CD4-positive, alpha-beta T cell (primary cell): ENCODE measurements at regions not wholly inside any gene's neighbourhood (a gene's known extent, or its start where the extent isn't known, plus 50 kb on each side); places are given as distances from the start of the nearest gene placed in this dataset.

Experiments used
- ATAC-seq: fragments of 200-7000 bp; cut with Tn5 transposase; one replicate; pipeline ENCODE4 v1.10.0; 2022; ENCODE audit warnings: mild to moderate bottlenecking; ENCODE audit not compliant: poor library complexity
- CTCF ChIA-PET: fragments of 350-600 bp; sonication (Branson Sonifier 250); formaldehyde crosslinking; loops from one replicate; lab custom pipeline; 2021; ENCODE audit warnings: antibody characterized with exemption, inconsistent platforms; lab: Charles Lee
- POLR2A ChIA-PET: fragments of 350-600 bp; sonication (Branson Sonifier 250); formaldehyde crosslinking; loops from one replicate; lab custom pipeline; 2021; ENCODE audit warnings: antibody characterized with exemption, inconsistent platforms; lab: Charles Lee
- DNase-seq, 14 experiments: peaks; one replicate each; pipeline ENCODE4 v3.0.0-alpha.2; 2013 to 2020; ENCODE audit warnings: mixed read lengths in 2 of 14
- H3K27ac ChIP-seq, 2 donors: one replicate each; pipeline versions ENCODE4 v1.5.1 to v1.7.0; 2013; ENCODE audit warnings: low read length in 2 of 2, low read depth in 1 of 2, mild to moderate bottlenecking in 1 of 2
- H3K27me3 ChIP-seq, 2 experiments: 1 replicate in 1 of 2; 2 replicates in 1 of 2; pipeline versions ENCODE4 v1.6.1 to v1.7.0; 2013; ENCODE audit warnings: low read length in 2 of 2, control low read depth in 1 of 2, mild to moderate bottlenecking in 1 of 2, moderate library complexity in 1 of 2; ENCODE audit not compliant: insufficient read depth in 2 of 2, control insufficient read depth in 1 of 2
- H3K36me3 ChIP-seq: one replicate; pipeline ENCODE4 v1.6.1; 2013; ENCODE audit warnings: low read length, control low read depth; ENCODE audit not compliant: insufficient read depth
- H3K4me1 ChIP-seq: one replicate; pipeline ENCODE4 v1.6.1; 2013; ENCODE audit warnings: low read length, control low read depth; ENCODE audit not compliant: insufficient read depth
- H3K4me3 ChIP-seq: one replicate; pipeline ENCODE4 v1.5.1; 2013; ENCODE audit warnings: mild to moderate bottlenecking, low read length, moderate library complexity
- H3K9me3 ChIP-seq, 2 experiments: 1 replicate in 1 of 2; 2 replicates in 1 of 2; pipeline versions ENCODE4 v1.6.1 to v1.7.0; 2013; ENCODE audit warnings: low read length in 2 of 2, mild to moderate bottlenecking in 2 of 2, control low read depth in 1 of 2, moderate library complexity in 1 of 2; ENCODE audit not compliant: control insufficient read depth in 1 of 2, insufficient read depth in 1 of 2
- H3K27ac Mint-ChIP-seq: one replicate; pipeline ENCODE4 v1.8.0; 2020; ENCODE audit warnings: mixed read lengths
- H3K27me3 Mint-ChIP-seq: one replicate; pipeline ENCODE4 v1.8.0; 2021; ENCODE audit warnings: mixed read lengths
- H3K36me3 Mint-ChIP-seq: one replicate; pipeline ENCODE4 v1.8.0; 2021; ENCODE audit warnings: low read depth, mixed read lengths
- H3K4me1 Mint-ChIP-seq: one replicate; pipeline ENCODE4 v1.8.0; 2021; ENCODE audit warnings: low read depth, mixed read lengths
- H3K4me3 Mint-ChIP-seq: one replicate; pipeline ENCODE4 v1.8.0; 2020; ENCODE audit warnings: mild to moderate bottlenecking, mixed read lengths
- H3K9me3 Mint-ChIP-seq: one replicate; pipeline ENCODE4 v1.8.0; 2020; ENCODE audit warnings: mixed read lengths
- intact Hi-C, 2 experiments: fragments of 100-400 bp; cut with DNase I in 1 of 2; cut with micrococcal nuclease in 1 of 2; formaldehyde crosslinking; loops; one replicate each; pipeline versions ENCODE4 v1.15.1 to v1.9.0; 2023 to 2025; cut with DNase I, micrococcal nuclease
- TF ChIP-seq, protein P1 (sequence below): fragments of 200-600 bp; IDR thresholded peaks from one replicate; pipeline ENCODE4 v1.8.0; 2022; ENCODE audit warnings: antibody characterized with exemption, mild to moderate bottlenecking

DNA sequence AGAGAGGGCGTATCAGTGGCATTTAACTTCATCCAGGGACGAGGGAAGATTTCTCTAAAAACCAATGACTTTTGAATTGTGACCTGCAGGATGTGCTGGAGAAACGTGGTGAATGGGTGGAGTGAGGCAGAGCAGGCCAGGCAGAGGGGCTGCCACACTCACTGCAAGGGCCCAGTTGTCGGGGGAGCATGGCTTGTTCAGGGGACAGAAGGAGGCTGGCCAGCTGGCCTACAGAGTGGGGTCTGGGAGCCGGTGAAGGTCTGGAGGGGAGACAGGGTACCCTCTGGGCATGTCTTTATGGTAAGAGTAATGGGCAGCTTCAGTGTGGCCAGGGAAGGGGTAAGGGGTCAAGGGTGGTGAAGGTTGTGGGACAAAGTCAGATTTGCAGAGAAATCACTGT, 225.2 kb upstream of the RGMA start:
- Histone ChIP-seq H3K27ac (no peak overlapping the region), H3K9me3 (no peaks in the 10 kb centered on the region), H3K4me1 (no peaks in the 10 kb centered on the region), H3K4me3 (no peak overlapping the region), H3K27me3 (peaks cover 3 to 6% of the 10 kb centered on the region in 2 experiments), H3K36me3 (no peaks in the 10 kb centered on the region)
- H3K4me3 Mint-ChIP-seq = no peak overlapping the region
- ChIA-PET CTCF (interaction anchor here (0.7 kb wide), 1 partner anchor 663 kb away, joined by 3 read pairs; no protein-coding TSS in a partner anchor), POLR2A (no interaction called here)
- intact Hi-C loops = no loop called here
- no peaks in the 10 kb centered on the region for H3K9me3 Mint-ChIP-seq
- no peak for ATAC-seq
- H3K27ac Mint-ChIP-seq = no peak overlapping the region
- H3K36me3 Mint-ChIP-seq = no peaks in the 10 kb centered on the region
- H3K27me3 Mint-ChIP-seq = peaks cover 12% of the 10 kb centered on the region
- DNase-seq = no peak
- H3K4me1 Mint-ChIP-seq = no peaks in the 10 kb centered on the region
- TF ChIP-seq, protein P1, sequence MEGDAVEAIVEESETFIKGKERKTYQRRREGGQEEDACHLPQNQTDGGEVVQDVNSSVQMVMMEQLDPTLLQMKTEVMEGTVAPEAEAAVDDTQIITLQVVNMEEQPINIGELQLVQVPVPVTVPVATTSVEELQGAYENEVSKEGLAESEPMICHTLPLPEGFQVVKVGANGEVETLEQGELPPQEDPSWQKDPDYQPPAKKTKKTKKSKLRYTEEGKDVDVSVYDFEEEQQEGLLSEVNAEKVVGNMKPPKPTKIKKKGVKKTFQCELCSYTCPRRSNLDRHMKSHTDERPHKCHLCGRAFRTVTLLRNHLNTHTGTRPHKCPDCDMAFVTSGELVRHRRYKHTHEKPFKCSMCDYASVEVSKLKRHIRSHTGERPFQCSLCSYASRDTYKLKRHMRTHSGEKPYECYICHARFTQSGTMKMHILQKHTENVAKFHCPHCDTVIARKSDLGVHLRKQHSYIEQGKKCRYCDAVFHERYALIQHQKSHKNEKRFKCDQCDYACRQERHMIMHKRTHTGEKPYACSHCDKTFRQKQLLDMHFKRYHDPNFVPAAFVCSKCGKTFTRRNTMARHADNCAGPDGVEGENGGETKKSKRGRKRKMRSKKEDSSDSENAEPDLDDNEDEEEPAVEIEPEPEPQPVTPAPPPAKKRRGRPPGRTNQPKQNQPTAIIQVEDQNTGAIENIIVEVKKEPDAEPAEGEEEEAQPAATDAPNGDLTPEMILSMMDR = no peak

DNA sequence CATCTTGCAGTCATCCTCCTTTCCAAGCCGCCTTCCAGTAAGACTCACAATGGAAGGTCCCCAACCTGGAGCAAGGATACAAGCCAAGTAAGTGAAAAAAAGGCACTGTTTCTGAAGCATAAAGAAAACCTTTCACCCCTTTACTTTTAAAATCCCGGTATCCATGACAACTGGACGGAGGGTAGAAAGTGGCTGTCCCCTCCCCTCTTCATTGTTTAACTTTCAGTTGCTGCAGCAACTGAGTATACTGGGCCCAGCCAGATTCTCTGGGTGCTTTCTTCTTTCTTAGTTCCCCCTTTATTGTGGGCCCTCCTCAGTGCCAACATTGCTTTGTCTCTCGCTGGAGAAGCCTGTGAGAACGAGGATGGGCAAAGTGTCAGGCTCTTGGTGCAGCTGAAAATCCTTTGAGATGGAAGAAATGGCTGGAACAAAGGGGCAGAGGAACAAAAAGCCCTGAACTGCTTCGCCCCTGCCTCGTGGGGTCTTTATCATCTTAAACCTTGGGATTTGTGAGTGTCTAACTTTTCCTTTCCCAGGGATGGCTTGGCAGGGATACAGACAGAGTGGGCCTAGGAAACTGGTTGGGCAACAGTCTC, 224.0 kb upstream of the RGMA start:
- peaks cover 3 to 6% of the 10 kb centered on the region in 2 experiments for H3K27me3 ChIP-seq
- no peaks in the 10 kb centered on the region for H3K36me3 ChIP-seq
- H3K9me3 ChIP-seq = no peaks in the 10 kb centered on the region
- H3K4me1 ChIP-seq = no peaks in the 10 kb centered on the region
- DNase-seq (no peak), ATAC-seq (no peak)
- no peak overlapping the region for H3K27ac Mint-ChIP-seq
- no peak overlapping the region for H3K4me3 ChIP-seq
- no peaks in the 10 kb centered on the region for H3K4me1 Mint-ChIP-seq
- TF ChIP-seq, protein P1 = no peak
- ChIA-PET POLR2A (no interaction called here), CTCF (no interaction called here)
- peaks cover 8% of the 10 kb centered on the region for H3K27me3 Mint-ChIP-seq
- H3K27ac ChIP-seq = no peak overlapping the region
- H3K4me3 Mint-ChIP-seq = no peak overlapping the region
- intact Hi-C loops = no loop called here
- H3K36me3 Mint-ChIP-seq = no peaks in the 10 kb centered on the region
- H3K9me3 Mint-ChIP-seq = no peaks in the 10 kb centered on the region

DNA sequence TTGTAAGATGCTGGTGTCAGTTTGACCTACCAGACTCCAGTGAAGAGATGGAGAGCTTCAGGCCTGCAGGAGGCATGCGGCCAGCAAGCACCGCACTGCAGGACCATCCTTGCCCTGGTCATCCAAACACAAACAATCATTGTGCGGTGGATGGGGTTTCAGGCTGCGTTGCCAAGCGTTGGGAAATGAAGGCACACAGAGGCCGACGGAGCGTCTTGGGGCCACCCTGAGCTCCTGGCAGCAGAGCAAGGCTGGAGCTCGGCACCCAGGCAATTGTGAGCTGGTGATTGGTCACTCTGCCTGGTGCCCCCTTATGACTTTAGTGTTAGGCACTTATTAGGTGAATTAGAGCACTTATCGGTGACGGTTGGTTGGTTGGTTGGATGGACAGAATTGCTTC, 222.6 kb upstream of the RGMA start:
- ATAC-seq (no peak), DNase-seq (no peak)
- POLR2A ChIA-PET = no interaction called here
- CTCF ChIA-PET = no interaction called here
- intact Hi-C loops = no loop called here
- Mint-ChIP-seq H3K4me1 (no peaks in the 10 kb centered on the region), H3K9me3 (no peaks in the 10 kb centered on the region), H3K4me3 (no peak overlapping the region), H3K27me3 (peaks cover 6% of the 10 kb centered on the region), H3K27ac (no peak overlapping the region), H3K36me3 (no peaks in the 10 kb centered on the region)
- Histone ChIP-seq H3K4me1 (no peaks in the 10 kb centered on the region), H3K27me3 (no peaks in the 10 kb centered on the region), H3K27ac (no peak overlapping the region), H3K9me3 (no peaks in the 10 kb centered on the region), H3K36me3 (no peaks in the 10 kb centered on the region), H3K4me3 (no peak overlapping the region)
- TF ChIP-seq, protein P1 = no peak
